EH (cell line): ENCODE measurements at regions not wholly inside any gene's neighbourhood (a gene's known extent, or its start where the extent isn't known, plus 50 kb on each side); places are given as distances from the start of the nearest gene placed in this dataset.
"Not testable (repeated sequence)": the region's sequence is repeated elsewhere in the genome, so short reads cannot be mapped to it uniquely, and the experiment has no call there.

Experiments used
- DNase-seq: peaks from one replicate; pipeline ENCODE4 v3.0.0-alpha.2; 2015; ENCODE audit warnings: low read depth

DNA sequence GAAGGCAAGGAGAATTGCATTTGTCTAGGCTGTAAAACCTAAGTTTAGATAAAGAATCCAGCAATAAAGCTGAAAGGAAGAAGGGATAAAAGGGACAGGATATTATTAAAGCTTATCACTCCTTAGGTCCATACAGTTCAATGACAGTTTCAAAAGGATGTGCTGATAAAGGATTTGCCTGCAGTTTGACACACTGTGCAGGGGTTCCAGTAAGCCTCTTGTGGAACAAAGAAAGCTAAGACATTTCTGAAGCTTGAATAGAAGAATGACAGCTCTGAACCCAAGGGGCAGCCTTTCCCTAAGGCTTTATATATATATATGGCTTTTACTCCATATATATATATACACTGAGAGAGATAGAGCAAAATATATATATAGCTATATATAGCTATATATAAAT lies 276.8 kb upstream of the GRM3 start:
- no peak for DNase-seq

DNA sequence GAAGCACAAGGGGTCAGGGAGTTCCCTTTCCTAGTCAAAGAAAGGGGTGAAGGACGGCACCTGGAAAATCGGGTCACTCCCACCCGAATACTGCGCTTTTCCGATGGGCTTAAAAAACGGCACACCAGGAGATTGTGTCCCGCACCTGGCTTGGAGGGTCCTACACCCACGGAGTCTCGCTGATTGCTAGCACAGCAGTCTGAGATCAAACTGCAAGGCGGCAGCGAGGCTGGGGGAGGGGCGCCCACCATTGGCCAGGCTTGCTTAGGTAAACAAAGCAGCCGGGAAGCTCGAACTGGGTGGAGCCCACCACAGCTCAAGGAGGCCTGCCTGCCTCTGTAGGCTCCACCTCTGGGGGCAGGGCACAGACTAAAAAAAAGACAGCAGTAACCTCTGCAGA lies 303.3 kb upstream of the GRM3 start:
- DNase-seq = not testable (repeated sequence)

DNA sequence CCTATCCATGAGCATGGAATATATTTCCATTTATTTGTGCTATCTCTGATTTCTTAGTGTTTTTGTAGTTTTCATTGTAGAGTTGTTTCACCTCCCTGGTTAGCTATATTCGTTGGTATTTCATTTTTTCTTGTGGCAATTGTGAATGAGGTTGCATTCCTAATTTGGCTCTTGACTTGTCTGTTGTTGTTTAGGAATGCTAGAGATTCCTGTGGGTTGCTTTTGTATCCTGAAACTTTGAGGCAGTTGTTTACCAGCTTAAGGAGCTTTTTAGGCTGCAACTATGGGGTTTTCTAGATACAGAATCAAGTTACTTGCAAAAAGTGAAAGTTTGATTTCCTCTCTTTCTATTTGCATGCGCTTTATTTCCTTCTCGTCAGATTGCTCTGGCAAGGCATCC lies 304.7 kb upstream of the GRM3 start:
- no peak for DNase-seq

DNA sequence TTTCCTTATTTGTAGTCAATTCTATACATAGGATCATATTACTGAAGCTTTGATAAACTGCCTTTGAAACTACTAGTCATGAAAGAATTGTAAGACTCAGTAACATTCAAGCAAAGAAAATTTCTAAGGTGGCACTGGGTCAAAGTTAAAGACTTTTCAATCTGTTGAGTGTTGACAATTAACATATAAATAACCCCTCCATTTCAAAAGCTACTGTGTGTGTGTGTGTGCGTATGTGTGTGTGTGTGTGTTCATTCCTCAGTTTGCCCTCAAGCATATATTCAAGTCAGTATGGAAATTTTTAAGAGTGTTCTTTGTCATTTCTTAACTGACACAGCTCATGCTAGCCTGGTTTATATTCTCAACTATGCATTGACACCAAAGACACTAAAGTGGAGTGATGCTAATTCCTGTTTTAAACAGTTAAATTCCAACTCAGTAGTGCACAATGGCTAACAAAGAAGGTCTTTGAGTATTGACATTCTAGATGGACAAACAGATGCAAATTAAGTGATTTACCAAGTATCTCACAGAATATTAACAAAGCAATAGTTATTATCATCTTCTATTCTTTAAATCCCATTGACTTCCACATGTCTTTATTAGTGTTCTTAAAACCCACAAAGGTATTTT lies 314.8 kb upstream of the GRM3 start:
- DNase-seq = no peak

DNA sequence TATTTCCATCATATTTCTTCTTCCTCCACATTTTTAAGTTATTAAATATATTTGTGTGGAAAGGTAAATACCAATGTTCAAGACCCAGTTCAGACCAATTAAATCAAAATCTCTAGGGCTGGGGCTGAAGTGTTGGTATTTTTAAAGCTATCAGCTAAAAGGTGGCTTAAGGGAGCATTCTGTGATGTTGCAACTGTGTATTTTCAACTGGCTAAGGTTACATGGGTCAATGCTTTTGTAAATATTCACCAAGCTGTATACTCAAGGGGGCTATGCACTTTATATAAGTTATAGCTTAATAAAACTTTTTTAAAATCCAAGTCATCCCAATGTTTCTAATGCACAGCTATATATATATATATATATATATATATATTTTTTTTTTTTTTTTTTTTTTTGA lies 316.9 kb upstream of the GRM3 start:
- DNase-seq = no peak

DNA sequence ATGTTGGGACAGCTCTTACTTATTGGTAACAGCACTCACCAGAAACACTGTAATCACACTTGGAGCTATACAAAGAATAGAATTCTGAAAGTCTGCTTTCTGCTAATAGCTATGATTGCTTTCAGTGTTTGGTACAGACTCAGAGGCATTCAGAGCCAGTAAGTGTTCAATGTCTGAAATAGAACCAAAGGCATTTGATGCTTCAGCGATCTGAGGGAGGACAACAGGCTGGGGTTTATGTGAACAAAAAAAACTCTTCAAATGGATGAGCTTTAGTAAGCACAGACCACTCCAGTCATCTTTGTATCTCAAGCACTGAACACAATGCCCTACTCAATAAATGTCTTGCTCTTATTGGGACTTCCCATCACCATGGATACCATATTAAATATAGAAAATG lies 322.8 kb upstream of the GRM3 start:
- DNase-seq = no peak

DNA sequence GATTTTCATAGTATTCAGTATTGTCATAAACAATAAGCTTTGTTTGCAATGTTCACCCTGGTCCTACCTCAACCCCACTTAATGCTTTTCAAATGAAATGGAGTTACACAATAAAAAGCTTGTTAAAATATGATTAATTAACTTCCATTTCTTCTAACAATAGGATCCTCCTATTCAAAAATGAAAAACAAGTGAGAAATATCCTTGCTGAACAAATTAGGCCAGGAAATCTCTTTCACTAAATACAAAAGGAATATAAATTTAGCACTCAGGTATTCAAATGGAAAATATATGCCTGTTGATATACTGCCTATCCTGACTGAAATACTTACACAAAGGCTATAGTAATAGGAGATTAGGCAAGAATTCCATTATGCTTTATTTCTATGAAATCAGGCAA lies 323.4 kb upstream of the GRM3 start:
- DNase-seq = no peak

DNA sequence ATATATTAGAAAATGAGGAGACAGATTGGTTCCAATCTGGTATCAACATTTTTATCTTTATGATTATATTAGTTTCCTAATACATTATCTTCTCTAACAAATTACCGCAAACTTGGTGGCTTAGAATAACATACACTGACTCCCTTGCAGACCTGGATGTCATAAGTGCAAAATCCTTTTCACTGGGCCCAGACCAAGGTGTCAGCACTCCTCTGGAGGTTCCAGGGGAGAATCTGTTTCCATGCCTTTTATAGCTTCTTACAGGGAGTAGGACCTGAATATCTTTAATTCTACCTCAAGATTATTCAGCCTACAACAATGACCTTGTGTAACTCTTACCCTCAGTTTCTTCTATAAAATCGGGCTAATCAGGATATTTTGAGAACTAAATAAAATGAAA lies 329.9 kb upstream of the GRM3 start:
- no peak for DNase-seq

DNA sequence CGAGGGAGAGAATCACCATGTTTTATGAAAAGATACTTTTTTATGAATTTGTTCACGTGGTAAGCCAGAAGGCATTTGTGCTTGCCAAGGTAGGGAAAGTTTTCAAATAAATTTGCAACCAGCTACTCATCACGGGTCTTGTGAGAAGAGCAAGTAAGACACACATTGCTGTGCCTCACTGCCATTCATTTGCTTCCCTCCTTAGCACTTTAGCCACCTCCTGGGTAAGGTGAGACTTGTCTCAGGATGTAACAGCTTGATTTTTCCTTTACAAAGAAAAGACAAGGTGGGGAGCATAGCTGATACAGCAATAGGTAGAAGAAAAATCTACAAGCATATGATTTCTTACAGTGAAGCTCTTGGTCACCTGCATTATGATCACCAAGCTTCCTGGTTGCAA lies 342.4 kb upstream of the GRM3 start:
- DNase-seq = no peak

DNA sequence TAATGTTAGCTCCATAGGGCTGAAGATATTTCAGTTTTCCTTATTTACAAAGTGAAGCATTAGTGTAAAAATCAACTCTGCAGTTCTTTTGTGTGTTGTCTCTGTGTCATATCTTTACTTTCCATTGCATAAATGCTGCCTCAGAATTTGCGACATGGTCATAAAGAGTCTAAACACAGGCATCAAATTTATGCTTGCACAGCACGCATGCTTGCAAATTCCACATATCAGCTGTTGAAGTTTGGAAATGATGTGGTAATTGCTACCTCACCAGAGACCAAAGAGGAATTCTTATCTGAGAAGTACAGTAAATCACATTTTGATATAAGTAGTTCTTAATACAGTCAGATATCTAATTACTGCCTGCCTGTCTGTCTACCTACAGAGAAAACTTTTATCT lies 348.2 kb upstream of the GRM3 start:
- no peak for DNase-seq

DNA sequence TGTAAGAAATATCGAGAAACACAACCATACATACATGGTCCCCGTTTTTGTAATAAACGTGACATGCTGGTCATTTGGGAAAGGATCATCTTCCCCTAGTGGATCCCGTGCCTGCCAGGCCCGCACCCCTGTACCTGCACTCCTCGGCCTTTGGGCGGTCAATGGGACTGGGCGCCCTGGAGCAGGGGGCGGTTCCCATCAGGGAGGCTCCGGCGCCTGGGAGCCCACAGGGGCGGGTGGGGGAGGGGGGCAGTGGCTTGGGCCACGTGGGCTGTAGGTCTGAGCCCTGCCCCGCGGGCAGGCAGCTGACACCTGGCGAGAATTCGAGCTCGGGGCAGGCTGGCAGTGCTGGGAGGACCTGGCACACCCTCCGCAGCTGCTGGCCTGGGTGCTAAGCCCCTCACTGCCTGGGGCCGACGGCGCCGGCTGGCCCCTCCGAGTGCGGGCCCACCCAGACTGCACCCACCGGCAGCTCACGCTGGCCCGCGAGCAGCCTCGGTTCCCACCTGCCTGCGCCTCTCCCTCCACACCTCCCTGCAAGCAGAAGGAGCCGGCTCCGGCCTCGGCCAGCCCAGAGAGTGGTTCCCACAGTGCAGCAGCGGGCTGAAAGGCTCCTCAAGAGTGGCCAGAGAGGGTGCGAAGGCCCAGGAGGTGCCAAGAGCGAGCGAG lies 361.6 kb upstream of the GRM3 start:
- no peak for DNase-seq

DNA sequence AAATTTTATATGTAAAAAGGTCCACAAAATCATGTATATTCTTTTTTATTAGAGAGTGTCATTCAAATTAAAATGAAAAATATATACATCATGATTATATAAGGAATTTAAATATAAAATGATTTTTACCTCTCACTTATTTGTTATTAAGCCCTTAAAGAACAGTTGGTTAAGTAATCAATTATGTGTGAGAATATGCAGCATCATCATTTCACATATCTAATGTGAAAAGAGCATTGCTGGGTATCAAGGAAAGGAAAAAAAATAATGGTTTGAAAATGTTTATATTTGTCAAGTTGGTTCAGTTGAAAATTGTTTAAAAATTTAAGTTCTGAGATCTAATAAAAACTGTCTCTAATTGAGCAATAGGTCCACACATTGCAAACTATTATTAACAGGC lies 363.6 kb upstream of the GRM3 start:
- DNase-seq = no peak

DNA sequence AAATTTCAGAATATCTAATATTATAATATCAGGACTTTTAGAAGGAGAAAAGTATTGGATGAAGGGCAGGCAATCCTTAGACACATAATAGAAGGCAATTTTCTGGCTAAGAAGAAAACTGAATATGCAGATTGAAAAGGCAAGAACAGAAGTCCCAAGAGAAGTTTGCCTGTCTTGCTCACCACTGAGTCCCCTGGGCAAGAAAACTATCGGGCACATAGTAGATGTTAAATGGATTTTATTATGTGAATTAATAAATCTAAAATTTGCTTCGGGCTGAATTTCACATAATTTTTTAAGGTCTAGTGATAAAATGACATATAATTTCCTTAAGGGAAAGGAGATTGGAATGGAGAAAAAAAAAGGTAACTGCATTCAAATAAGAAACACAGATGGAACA lies 380.9 kb upstream of the GRM3 start:
- DNase-seq = no peak

DNA sequence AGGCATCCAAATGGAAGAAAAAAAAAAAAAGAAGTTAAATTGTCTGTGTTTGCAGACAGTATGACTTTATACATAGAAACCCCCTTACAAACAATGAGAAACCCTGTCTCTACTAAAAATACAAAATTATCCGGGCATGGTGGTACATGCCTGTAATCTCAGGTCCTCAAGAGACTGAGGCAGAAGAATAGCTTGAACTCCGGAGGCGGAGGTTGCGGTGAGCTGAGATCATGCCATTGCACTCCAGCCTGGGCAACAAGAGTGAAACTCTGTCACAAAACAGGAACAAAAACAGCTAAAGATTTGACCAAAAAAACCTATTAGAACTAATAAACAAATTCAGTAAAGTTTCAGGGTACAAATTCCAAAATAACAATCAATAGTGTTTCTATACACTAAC lies 385.8 kb upstream of the GRM3 start:
- no peak for DNase-seq

DNA sequence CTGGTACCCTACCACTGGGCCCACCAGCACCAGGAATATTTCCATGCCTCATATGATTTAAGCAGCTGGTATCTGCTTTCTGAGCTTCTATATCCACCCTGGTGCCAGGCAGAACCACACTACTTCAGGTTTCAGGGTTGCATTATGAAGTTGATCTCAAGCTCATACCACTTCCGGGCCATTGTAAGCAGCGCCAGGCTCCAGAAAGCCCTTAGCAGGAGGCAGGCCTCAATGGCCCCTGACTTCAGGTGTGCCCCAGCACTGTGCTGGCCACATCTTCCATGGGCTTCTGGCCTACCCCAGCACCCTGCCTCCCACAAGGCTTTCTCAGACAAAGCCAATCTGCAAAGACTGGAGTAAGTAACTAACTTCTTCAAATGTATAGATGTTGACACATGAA lies 391.3 kb upstream of the GRM3 start:
- DNase-seq = no peak

DNA sequence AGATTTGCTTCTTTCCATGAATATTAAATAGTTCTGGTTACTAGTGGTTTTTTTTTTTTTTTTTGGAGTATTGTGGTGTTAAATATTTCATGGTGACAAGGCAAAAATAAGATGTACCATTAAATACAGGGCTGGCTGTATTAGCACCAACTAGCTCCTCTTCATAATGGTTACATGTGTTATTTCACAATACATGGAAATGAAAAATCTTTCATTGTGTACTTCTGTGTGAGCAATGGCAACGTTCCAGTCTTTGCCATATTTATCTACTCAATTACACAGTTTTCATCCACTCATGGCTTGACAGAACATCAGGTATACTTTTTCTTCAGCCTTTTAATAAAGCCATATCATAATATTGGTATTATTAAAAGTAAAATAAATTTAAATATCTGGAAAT lies 394.7 kb upstream of the GRM3 start:
- no peak for DNase-seq

DNA sequence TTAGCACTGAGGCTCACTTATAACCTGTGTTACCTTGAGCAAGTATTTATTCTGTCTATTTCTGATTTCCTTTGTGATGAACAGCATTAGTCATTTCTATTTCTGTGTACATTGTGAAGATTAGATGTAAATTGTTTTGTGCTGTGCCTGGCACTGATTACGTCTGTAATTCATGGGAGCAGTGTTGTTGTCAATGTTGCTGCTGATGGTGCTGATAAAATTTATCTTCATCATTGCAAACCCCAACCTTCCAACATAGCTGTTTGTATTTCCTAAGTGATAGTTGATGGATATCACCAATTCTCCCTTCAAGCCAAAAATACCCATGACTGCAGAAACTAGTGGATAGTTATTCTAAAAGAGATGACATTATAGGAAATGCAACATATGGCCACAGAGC lies 400.5 kb upstream of the GRM3 start:
- no peak for DNase-seq

DNA sequence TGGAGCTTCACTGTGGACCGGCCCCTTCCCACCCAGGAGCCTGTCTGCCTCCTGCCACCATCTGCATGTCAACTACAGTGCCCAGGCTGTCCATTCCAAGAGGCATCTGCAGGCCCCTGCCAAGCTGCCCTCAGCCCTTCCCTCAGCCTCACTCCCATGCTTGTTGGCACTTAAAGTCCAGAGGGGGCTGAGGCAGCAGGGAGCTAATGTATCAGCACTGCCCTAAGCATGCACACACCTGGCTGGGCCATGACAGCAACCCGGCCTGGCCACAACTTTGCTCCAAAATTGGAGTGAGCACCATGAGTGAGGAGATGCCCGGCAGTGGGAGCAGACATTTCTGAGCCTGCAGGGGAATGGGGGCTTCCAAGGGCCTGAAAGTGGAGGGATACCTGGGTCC lies 417.5 kb upstream of the GRM3 start:
- DNase-seq = no peak

DNA sequence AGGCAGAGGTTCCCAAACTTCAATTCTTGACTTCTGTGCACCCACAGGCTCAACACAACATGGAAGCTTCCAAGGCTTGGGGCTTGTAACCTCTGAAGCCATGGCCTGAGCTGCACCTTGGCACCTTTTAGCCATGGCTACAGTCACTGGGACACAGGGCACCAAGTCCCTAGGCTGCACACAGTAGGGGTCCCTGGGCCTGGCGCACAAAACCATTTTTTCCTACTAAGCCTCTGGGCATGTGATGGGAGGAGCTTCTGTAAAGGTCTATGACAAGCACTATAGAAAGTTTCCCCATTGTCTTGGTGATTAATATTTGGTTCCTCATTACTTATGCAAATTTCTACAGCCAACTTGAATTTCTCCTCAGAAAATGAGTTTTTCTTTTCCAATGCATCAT lies 420.9 kb upstream of the GRM3 start:
- no peak for DNase-seq

DNA sequence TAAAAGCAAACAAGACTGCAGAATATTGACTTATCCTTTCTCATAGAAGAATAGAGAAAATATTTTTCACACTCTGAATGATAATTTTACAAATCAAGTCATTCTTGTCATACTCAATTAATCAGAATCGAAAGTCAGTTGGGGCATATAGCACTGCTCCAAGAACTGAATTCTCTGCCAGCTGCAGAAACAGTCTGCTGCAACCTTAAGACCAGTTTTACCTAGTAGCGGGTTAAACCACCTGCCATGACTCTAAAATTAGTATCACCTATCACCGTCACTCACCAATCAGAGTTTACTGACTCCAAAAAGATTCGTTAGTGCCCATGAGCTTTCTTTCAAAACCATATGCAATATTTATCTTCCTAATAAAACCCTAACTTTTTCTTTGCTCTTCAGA lies 429.0 kb upstream of the GRM3 start:
- DNase-seq = no peak

DNA sequence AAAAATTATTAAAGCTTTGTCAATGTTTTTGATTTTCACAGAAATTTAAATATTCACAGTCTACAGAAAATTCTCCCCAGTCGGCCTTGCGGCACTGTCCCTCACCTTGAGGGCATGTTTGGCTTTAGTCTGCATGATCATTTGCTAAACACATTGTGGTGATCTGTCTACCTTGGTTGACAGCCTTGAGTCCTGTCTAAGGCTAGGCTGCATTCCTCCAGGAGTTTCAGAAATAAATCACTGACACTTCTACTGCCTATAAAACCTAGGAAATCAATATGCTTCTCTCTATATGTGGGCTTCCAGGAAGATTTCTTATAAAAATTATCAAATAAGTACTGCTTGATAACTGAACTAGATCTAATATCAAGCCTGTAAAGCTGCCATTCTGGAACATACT lies 430.7 kb upstream of the GRM3 start:
- no peak for DNase-seq

DNA sequence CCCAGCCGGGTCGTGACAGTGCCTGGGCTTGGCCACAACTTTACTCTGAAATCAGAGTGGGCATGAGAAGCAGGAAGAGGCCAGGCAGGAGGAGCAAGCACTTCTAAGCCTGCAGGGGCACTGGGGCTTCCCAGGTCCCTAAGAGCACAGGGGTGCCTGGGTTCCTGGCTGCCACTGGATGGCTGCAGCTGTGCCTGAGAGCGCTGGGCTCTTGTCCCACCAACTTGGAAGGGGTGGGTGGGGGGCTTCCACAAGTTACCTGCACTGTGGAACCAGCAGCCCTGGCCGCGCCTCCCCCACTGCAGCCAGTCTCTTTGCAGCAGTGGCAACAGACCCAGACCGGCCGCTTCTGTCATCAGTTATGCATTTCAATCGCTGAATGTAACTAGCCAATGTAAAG lies 434.7 kb upstream of the GRM3 start:
- DNase-seq = no peak

DNA sequence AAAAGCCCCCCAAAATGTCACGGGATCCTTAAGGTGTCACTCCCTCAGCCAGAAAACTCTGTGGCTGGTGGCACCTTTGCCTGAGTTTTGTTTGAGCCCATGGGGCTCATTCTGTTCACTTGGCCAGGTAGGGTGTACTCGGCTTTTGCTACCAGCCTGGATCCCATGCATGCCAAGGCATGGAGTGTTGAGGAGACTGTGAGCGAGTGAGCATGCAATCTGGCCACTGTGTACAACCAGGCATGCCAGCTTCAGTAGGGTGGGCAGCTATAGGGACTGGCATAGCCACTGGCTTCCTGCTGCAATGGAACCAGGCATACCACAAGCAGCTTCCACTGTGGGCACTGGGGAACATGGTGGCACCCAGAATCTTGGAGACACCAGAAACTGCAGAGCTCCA lies 436.0 kb upstream of the GRM3 start:
- no peak for DNase-seq

DNA sequence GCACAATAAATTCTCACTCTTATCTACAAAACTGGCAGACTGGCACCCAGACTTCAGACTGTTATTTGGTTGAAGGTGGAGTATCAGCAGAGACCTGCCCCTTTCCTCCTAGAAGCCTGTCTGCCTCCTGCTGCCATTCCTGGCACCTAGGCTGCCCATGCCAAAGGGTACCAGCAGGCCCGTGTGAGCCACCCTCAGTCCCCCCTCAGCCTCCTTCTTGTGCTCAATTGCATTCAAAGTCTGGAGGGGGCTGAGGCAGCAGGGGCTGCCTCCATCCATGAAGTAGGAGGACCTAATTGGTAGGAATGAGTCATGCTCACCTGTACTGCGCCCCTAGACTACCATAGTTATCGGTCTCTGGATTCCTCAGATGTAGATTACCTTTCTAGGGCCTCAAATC lies 440.9 kb upstream of the GRM3 start:
- DNase-seq = no peak

DNA sequence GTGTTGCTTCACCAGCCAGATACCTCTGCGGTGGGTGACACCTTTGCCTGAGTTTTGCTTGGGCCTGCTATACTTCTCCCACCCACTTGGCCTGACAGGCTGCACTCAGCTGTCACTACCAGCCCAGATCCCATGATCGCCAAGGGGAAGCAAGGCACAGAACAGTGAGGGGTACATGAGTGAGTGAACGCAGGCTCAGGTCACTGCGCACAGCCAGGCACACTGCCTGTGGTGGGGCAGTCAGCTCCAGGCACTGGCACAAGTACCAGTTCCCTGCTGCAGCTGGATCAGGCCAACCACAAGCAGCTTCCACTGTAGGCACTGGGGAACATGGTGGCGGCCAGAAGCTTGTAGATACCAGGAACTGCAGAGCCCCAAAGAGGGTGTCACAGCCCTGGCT lies 441.9 kb upstream of the GRM3 start:
- DNase-seq = no peak
